NCI-H345 (cell line): ENCODE measurements at regions not wholly inside any gene's neighbourhood (a gene's known extent, or its start where the extent isn't known, plus 50 kb on each side); places are given as distances from the start of the nearest gene placed in this dataset.
"Not testable (repeated sequence)": the region's sequence is repeated elsewhere in the genome, so short reads cannot be mapped to it uniquely, and the experiment has no call there.

Experiments
- DNase-seq: peaks from one replicate; lab custom pipeline; 2025; lab: John Stamatoyannopoulos, UW

GRCh38 chr3:124316034-124316287 lies 324.0 kb upstream of the ROPN1 start:
- no peak for DNase-seq

DNA sequence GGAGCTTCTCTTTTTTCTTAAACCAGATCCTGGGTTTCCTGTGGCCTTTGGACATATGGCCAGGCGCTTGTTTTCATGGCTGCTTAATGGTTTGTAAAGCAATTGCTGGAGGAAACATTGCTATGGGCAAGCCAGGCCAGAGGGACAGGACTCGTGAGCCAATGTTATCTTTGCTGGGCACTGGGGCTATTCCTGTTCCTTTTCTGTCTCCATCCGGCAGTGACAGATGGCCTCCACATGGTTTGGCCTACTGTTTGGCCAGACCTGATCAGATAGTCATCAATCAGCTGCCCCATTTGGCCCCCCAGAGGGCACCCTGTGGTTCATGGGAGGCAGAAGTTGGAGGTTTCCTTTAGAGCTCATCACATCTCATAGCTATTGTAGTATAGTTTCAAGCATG lies 326.1 kb upstream of the ROPN1 start:
- no peak for DNase-seq

- DNase-seq: no peak
Observed at GRCh38 chr3:124318656-124319055, 326.7 kb upstream of the ROPN1 start.

- DNase-seq: no peak
Observed at GRCh38 chr3:124320976-124321375, 329.1 kb upstream of the ROPN1 start.

GRCh38 chr3:124322309-124322880 lies 330.5 kb upstream of the ROPN1 start:
- DNase-seq: no peak

DNA sequence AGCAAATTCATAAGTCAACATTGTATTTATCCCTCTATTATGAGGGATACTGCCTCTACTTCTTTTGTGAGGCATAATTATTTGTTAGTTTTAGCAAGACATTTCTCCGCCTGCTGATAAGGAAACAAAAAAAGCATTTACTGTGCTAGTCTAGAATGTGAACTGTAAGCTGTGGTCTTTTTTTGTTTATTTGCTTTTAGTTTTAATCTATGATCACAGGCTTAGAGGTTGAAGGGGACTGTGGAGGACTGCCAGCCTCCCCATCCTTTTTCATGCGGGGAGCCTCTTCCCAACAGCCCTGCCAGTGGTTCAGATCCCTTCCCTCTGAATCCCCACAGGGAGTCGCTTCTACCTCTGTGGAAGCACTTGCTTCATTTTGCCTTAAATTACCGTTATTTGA lies 331.0 kb upstream of the ROPN1 start:
- DNase-seq: no peak

DNA sequence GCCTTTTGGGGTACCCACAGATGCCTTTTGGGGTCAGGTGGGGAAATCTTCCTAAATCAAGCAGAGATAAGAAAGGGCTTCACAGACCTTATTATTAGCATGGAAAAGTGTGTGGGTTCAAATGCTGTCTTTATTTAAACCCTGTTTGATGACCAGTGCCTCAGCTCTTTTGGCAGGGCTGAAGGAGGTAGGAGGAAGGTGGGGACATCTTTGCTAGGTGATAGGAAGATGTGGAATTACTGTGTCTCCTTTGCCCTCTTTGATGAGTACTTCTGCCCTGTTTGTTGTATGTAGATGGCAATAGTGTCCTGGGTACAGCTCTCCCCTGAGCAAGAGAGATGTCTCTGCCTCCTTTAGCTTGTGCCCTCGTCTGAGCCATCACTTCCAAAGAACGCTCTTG lies 333.3 kb upstream of the ROPN1 start:
- DNase-seq: no peak

DNA sequence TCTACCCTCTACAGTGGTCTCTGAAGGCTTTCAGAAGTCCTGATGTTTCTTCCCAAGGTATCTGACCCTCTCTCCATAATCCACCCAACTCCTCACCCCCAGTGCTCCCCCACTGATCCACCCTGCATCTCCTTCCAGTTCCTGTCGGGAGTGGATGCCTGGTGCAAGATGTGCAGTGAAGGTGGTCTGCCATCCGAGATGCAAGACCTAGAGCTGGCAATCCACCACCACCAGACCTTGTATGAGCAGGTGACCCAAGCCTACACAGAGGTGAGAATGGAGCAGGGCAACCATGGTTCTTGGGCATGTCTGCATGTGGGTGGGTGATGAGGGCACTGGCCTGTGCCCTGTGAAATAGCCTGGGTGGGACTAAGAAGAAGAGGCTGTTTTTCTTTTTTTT lies 337.8 kb upstream of the ROPN1 start:
- no peak for DNase-seq

DNA sequence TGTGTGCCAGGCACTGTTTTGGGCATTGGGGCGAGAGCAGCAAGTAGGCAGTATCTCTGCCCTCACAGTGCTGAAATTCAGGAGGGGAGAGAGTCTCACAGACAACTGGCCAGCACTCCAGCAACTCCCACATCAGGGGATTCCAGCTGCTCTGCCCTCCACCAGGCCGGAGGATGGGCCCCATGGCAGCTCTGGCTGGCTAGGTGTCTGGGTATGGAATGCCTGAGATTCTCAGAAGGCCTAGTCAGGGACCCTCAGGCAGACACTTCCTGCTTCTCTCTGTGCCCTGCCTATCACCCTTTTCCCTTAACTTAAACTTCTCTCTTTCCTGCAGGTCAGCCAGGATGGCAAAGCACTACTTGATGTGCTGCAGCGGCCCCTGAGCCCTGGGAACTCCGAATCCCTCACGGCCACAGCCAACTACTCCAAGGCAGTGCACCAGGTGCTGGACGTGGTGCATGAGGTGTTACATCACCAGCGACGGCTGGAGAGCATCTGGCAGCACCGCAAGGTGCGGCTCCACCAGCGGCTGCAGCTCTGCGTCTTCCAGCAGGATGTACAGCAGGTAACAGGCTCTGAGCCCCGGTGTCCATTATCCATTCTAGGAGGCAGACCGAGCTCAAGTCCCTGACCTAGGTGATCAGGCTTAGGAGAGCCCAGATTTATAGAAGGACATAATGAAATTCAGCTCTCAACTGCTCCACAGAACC lies 342.2 kb upstream of the ROPN1 start:
- DNase-seq: no peak

GRCh38 chr3:124336067-124336656 lies 344.2 kb upstream of the ROPN1 start:
- DNase-seq: no peak

DNA sequence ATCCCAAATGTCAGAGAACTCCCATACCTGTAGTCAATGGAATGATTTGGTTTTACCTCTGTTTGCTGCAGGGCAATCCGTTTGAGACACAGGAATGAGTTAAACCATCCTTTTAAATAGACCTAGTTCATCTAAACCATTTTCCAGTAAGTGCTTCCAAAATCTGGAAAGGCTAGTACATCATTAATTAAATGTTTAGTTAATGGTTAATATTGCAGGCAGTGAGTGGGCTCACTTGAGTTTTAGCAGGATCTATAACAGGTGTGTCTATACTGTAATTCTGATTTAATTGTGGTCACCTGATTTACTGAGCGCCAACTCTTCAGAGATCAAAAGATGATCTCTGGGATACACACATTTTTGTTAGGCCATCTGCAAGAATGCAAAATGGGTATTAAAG lies 353.9 kb upstream of the ROPN1 start:
- DNase-seq: no peak

DNA sequence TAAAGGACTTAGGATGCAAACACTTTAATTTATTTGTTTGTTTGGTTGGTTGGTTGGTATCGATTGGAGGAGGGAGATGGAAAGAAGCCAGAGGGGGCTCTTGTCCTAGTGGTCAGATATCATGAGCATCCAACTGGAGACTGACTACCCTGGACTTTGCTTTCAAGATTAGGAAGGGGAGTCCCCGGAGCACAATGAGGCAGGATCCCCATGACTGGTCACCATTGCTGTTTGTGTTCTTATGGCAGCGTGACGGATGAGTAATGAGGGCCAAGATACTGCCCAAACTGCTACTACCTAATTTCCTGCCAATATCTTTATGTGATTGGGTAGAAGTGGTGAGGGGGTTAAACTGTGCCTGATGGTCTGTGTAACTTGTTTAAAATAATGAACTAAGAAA lies 354.6 kb upstream of the ROPN1 start:
- no peak for DNase-seq

DNA sequence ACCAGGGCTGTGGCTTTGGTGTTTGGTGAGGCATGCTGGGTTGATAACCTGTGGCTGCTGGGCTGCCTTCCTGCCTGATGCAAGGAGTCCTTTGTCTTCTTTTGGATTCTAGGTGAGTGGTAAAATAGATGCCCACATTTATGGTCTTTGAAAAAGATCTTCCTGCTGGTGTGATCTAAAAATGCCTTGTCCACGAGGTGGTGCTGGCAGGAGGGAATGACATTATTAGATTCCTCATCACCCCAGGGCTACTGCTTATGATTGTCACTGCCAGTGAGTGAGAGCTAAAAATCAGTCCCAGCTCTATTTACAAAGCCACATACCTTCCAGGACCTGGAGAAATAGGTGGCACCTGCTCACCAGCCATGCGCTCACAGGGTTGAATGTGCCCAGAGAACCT lies 355.5 kb upstream of the ROPN1 start:
- no peak for DNase-seq

GRCh38 chr3:124348555-124348954 lies 356.6 kb upstream of the ROPN1 start:
- DNase-seq: not testable (repeated sequence)

DNA sequence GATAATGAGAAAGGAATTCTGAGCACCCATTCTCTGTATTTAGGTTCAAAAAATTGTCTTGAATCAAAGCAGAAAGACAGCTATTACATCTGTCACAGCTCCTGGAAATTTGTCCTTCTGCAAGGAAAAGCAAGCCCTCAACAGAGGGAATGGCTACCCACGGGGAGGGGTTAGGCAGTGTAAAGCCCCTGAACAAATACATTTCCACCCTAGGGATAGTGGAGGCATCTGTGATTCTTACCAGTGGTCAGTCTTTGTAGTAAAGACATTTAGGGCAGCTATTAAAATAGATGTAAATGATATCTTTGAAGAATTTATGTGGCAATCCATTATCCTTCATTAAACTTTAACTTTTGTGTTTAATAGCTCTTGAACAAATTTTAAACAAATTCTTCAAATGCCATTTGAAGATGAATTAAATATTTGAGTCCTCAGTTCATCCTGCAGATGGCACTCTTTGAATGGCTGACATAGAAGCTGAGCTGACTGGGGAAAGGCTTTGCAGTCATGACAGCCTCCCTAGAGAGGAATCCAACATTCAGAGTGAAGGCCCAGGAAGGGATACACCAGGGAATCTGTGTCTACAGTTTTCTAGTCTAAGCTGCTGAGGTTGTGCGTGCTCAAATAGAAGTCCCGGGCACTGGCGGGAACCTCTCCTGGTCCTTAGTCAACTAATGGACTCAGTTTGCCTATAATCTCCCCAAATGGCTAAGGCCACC lies 359.7 kb upstream of the ROPN1 start:
- peak; percentile 50 for DNase-seq

DNA sequence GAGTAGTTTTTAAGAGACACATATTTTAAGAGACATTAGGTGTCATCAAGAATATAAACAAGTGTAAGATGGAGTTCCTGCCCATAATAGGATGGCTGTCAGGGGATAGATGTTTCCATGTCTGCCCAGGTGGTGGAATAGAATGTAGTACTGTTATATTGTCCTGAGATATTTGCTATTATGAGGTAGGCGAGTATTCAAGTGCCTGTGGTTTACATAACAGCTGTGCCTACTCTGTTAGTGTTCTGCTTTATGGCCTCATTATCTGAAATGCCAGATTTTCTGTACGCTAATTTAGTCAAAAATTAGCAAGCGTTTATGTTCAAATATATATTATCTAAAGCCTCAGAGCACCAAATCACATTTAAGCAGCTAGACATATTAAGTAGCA lies 360.2 kb upstream of the ROPN1 start:
- no peak for DNase-seq

DNA sequence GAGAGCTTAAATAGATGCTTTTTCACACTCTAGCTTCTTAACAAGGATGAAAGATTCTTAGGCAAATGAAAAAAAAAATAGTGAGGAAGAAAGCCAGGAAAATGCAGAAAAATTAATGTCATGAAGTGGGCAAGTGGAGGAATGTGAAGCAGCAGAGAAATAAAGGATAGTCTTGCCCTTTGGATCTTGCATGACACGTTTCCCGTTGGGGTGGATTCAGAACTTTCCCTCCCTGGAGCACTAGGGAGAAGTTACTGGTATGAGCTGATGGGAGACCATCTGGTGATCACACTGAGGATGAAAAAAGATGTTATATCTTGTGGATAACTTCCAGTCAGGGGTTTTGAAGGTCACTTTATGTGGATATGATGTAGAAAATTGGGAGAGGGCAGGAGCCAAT lies 361.8 kb upstream of the ROPN1 start:
- no peak for DNase-seq

- no peak for DNase-seq
Observed at GRCh38 chr3:124354150-124354549, 362.2 kb upstream of the ROPN1 start.

DNA sequence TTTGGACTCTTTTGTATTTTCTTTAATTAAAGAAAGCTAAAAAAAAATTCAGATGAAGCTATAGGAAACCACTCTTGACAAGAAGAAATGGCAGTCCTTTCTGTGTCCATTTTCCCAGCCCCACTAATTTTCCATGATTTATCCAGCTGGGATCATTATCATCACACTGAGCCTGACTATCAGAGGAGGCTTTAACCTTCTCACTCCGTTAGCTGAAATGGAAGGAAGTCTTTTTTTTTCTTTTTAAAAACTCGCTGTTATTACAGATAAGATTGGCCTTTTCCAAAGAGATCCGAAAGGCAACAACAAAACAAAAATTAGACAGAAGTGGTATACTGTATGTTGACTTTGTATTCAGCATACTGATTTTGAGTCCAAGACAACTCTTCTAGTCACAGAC lies 366.2 kb upstream of the ROPN1 start:
- no peak for DNase-seq

DNA sequence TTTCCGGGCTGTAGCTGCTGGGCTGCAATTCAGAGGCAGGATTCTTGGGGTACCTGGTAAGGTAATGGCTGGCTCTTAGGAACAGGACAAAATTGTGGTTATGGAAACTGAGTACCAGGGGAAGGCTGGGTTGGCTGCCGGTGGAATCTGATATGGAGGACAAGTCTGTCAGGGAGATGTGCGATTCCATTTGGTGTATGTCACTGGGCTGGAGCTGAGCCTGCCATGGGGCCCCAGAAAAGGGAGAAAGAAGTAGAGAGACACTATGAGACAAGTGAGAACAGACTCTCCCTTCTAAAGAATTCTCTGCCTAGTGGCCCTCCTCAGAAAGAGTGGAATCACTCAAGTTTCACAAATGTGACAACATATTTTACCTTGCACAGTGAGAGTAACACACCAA lies 368.2 kb upstream of the ROPN1 start:
- no peak for DNase-seq

- DNase-seq: no peak
Observed at GRCh38 chr3:124360563-124360962, 368.6 kb upstream of the ROPN1 start.

- no peak for DNase-seq
Observed at GRCh38 chr3:124361566-124361965, 368.7 kb upstream of the UMPS start.

DNA sequence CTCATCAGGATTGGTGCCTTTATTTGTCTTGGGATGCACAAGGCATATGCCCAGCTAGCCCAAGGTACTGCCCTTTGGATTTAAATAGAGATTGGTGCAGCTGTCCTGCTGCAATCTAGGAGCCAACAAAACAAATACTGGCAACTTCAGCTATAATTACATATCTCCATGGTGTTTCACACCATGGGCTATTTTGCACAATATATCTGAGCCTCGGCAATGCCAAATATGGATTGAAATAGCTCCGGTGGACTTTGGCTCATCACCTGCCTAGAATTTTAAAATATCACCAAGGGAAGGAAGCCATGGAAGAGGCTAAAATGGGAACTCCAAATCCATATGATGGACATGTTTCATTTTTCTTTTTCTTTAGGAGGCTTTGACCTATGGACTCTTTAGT lies 367.8 kb upstream of the UMPS start:
- no peak for DNase-seq

DNA sequence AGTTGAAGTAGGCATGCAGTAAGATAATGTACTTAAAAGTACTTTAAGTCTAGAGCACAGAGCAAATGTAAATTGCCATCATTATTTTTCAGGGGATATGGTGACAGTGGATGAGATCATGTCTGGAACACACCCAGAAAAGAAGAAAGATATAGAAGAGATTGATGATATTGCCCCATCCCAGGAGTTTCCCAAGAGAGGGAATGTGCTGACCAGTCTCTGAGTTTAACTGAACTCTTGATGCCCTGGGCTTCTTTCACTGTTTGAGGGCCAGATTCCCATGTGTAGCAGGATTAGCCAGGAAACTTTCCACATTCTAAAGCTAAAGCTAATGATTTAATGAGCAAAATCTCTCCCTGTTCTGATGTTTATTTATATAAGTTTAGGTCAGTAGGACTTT lies 366.8 kb upstream of the UMPS start:
- no peak for DNase-seq
